HL-60 (cell line): ENCODE measurements at regions not wholly inside any gene's neighbourhood (a gene's known extent, or its start where the extent isn't known, plus 50 kb on each side); places are given as distances from the start of the nearest gene placed in this dataset.

Experiments
- DNase-seq, 2 experiments: peaks; one replicate each; pipeline ENCODE4 v3.0.0-alpha.2; 2010 to 2020; ENCODE audit warnings: low read depth in 1 of 2, low spot score in 1 of 2
- H3K27ac ChIP-seq: fragments of 250-450 bp; sonication (Bioruptor Pico); replicated peaks from 2 replicates; pipeline ENCODE4 v1.5.1; 2020; ENCODE audit warnings: mild to moderate bottlenecking, moderate library complexity
- H3K27me3 ChIP-seq: fragments of 250-450 bp; sonication (Bioruptor Pico); 2 replicates; pipeline ENCODE4 v1.5.1; 2021; ENCODE audit warnings: mild to moderate bottlenecking, moderate library complexity; ENCODE audit not compliant: insufficient read depth, poor library complexity, severe bottlenecking
- H3K4me3 ChIP-seq: replicated peaks from 2 replicates; pipeline ENCODE4 v1.5.1; 2011; ENCODE audit warnings: mild to moderate bottlenecking, control low read depth, low read length; ENCODE audit not compliant: insufficient read depth
- GABPA ChIP-seq: IDR thresholded peaks from 2 replicates; pipeline ENCODE4 v1.6.1; 2012; ENCODE audit warnings: low read depth
- POLR2AphosphoS5 ChIP-seq: IDR thresholded peaks from 2 replicates; pipeline ENCODE4 v1.6.1; 2012; ENCODE audit warnings: low read depth
- SPI1 ChIP-seq: IDR thresholded peaks from 2 replicates; pipeline ENCODE4 v1.6.1; 2012; ENCODE audit warnings: low read depth, mild to moderate bottlenecking, borderline replicate concordance
- TF ChIP-seq, protein P1 (sequence below): IDR thresholded peaks from 2 replicates; pipeline ENCODE4 v1.6.1; 2012; ENCODE audit warnings: low read depth; ENCODE audit not compliant: insufficient replicate concordance
- TF ChIP-seq, protein P2 (sequence below): IDR thresholded peaks from one replicate; pipeline ENCODE4 v1.5.1; 2011; ENCODE audit warnings: low read length, control low read depth, inconsistent platforms; ENCODE audit not compliant: insufficient read depth

DNA sequence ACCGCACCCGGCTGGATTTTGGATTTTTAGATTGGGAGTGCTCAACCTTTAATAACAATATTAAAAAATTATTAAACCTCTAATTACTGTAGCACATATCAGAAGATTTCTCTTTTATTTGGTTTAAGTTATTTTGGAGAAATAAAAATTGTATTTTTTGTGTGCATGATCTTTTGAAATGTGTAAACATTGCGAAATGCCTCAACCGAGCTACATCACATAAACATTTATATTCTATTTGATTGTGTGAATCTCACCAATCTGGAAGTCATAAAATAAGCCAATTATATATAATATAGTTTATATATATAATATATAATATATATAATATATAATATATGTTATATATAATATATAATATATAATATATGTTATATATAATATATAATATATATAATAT lies 696.2 kb upstream of the RBFOX1 start:
- Histone ChIP-seq H3K4me3 (no peak overlapping the region), H3K27ac (no peak overlapping the region), H3K27me3 (no peaks in the 10 kb centered on the region)
- TF ChIP-seq, protein P1, sequence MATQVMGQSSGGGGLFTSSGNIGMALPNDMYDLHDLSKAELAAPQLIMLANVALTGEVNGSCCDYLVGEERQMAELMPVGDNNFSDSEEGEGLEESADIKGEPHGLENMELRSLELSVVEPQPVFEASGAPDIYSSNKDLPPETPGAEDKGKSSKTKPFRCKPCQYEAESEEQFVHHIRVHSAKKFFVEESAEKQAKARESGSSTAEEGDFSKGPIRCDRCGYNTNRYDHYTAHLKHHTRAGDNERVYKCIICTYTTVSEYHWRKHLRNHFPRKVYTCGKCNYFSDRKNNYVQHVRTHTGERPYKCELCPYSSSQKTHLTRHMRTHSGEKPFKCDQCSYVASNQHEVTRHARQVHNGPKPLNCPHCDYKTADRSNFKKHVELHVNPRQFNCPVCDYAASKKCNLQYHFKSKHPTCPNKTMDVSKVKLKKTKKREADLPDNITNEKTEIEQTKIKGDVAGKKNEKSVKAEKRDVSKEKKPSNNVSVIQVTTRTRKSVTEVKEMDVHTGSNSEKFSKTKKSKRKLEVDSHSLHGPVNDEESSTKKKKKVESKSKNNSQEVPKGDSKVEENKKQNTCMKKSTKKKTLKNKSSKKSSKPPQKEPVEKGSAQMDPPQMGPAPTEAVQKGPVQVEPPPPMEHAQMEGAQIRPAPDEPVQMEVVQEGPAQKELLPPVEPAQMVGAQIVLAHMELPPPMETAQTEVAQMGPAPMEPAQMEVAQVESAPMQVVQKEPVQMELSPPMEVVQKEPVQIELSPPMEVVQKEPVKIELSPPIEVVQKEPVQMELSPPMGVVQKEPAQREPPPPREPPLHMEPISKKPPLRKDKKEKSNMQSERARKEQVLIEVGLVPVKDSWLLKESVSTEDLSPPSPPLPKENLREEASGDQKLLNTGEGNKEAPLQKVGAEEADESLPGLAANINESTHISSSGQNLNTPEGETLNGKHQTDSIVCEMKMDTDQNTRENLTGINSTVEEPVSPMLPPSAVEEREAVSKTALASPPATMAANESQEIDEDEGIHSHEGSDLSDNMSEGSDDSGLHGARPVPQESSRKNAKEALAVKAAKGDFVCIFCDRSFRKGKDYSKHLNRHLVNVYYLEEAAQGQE, result no peak
- TF ChIP-seq GABPA (no peak), SPI1 (no peak), POLR2AphosphoS5 (no peak)
- TF ChIP-seq, protein P2, sequence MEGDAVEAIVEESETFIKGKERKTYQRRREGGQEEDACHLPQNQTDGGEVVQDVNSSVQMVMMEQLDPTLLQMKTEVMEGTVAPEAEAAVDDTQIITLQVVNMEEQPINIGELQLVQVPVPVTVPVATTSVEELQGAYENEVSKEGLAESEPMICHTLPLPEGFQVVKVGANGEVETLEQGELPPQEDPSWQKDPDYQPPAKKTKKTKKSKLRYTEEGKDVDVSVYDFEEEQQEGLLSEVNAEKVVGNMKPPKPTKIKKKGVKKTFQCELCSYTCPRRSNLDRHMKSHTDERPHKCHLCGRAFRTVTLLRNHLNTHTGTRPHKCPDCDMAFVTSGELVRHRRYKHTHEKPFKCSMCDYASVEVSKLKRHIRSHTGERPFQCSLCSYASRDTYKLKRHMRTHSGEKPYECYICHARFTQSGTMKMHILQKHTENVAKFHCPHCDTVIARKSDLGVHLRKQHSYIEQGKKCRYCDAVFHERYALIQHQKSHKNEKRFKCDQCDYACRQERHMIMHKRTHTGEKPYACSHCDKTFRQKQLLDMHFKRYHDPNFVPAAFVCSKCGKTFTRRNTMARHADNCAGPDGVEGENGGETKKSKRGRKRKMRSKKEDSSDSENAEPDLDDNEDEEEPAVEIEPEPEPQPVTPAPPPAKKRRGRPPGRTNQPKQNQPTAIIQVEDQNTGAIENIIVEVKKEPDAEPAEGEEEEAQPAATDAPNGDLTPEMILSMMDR, result no peak
- no peak for DNase-seq

DNA sequence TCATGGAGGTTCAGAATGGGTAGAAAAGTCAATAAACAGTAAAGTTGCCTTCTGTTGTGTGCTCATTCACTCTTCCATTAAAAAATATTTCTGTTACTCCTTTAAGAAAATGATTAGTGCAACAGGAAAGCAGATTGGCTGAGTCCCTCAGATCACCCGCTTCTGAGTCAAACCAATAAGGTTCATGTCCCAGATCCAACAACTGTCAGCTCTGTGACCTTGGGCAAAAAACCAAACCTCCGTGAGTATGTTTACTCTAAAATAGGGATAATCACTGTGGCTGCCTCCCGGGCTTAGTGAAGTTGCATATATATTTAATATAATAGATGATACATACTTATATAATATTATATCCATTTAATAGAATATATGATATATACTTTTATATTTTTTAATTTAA lies 698.5 kb upstream of the RBFOX1 start:
- Histone ChIP-seq H3K27ac (no peak overlapping the region), H3K4me3 (no peak overlapping the region)
- TF ChIP-seq SPI1, result no peak
- TF ChIP-seq, protein P1, result no peak
- TF ChIP-seq POLR2AphosphoS5, result no peak
- TF ChIP-seq GABPA, result no peak
- TF ChIP-seq, protein P2, result no peak

DNA sequence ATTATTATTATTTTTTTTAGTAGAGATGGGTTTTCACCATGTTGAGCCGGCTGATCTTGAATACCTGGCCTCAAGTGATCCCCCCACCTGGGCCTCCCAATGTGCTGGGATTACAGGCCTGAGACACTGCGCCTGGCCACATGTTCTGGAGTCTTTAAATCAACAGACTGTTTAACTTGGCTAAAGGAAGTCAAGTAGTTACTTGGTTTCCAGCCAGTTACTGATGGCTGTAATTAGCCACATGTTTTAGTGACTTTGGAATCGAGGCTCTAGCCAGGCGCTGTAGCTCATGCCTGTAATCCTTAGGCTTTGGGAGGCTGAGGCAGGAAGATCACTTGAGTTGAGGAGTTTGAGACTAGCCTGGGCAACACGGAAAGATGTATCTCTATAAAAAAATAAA lies 699.2 kb upstream of the RBFOX1 start:
- TF ChIP-seq GABPA (no peak), SPI1 (no peak), POLR2AphosphoS5 (no peak)
- TF ChIP-seq, protein P2, result no peak
- TF ChIP-seq, protein P1, result no peak

More for the DNA sequence above, 698.5 kb upstream of the RBFOX1 start:
- DNase-seq, result no peak
- no peaks in the 10 kb centered on the region for H3K27me3 ChIP-seq

More for the DNA sequence above, 699.2 kb upstream of the RBFOX1 start:
- no peak for DNase-seq
- Histone ChIP-seq H3K4me3 (no peak overlapping the region), H3K27ac (no peak overlapping the region), H3K27me3 (no peaks in the 10 kb centered on the region)
